Stimulated activated CD8-positive, alpha-beta memory T cell treated with anti-CD3 and anti-CD28 coated beads, Interleukin-12 subunit alpha, Interleukin-12 subunit beta, amount 100 ng/mL, for 24 hours (primary cell): ENCODE measurements at regions not wholly inside any gene's neighbourhood (a gene's known extent, or its start where the extent isn't known, plus 50 kb on each side); places are given as distances from the start of the nearest gene placed in this dataset.
"Not testable (repeated sequence)": the region's sequence is repeated elsewhere in the genome, so short reads cannot be mapped to it uniquely, and the experiment has no call there.

Experiments
- DNase-seq: peaks from one replicate; pipeline ENCODE4 v3.0.0-alpha.2; 2020; ENCODE audit errors: extremely low read depth

- no peak for DNase-seq
Measured at GRCh38 chr10:131532291-131532690, 220.8 kb upstream of the TCERG1L start.

GRCh38 chr10:131532745-131533341 lies 221.3 kb upstream of the TCERG1L start:
- no peak for DNase-seq

GRCh38 chr10:131533846-131534526 lies 222.5 kb upstream of the TCERG1L start:
- no peak for DNase-seq

- no peak for DNase-seq
Measured at GRCh38 chr10:131534836-131535235, 223.3 kb upstream of the TCERG1L start.

- no peak for DNase-seq
Measured at GRCh38 chr10:131536676-131537075, 225.2 kb upstream of the TCERG1L start.

- DNase-seq = no peak
Measured at GRCh38 chr10:131537281-131537680, 225.8 kb upstream of the TCERG1L start.

- no peak for DNase-seq
Measured at GRCh38 chr10:131544495-131544894, 233.0 kb upstream of the TCERG1L start.

- DNase-seq = no peak
Measured at GRCh38 chr10:131546086-131546810, 234.7 kb upstream of the TCERG1L start.

GRCh38 chr10:131547129-131547799 lies 235.7 kb upstream of the TCERG1L start:
- no peak for DNase-seq

- no peak for DNase-seq
Measured at GRCh38 chr10:131548176-131548575, 236.7 kb upstream of the TCERG1L start.

GRCh38 chr10:131549116-131549515 lies 237.6 kb upstream of the TCERG1L start:
- DNase-seq = no peak

GRCh38 chr10:131553121-131553520 lies 241.6 kb upstream of the TCERG1L start:
- no peak for DNase-seq

GRCh38 chr10:131553581-131553980 lies 242.1 kb upstream of the TCERG1L start:
- no peak for DNase-seq

GRCh38 chr10:131554821-131555220 lies 243.3 kb upstream of the TCERG1L start:
- no peak for DNase-seq

- DNase-seq = no peak
Measured at GRCh38 chr10:131555406-131555805, 243.9 kb upstream of the TCERG1L start.

- DNase-seq = no peak
Measured at GRCh38 chr10:131556061-131556896, 244.8 kb upstream of the TCERG1L start.

GRCh38 chr10:131556897-131557495 lies 245.5 kb upstream of the TCERG1L start:
- no peak for DNase-seq

GRCh38 chr10:131557956-131558355 lies 246.4 kb upstream of the TCERG1L start:
- DNase-seq = not testable (repeated sequence)

- no peak for DNase-seq
Measured at GRCh38 chr10:131559450-131559911, 248.0 kb upstream of the TCERG1L start.

- DNase-seq = no peak
Measured at GRCh38 chr10:131560166-131560565, 248.6 kb upstream of the TCERG1L start.
